ENCODE measurements at regions not wholly inside any gene's neighbourhood (a gene's known extent, or its start where the extent isn't known, plus 50 kb on each side); places are given as distances from the start of the nearest gene placed in this dataset.

DNA sequence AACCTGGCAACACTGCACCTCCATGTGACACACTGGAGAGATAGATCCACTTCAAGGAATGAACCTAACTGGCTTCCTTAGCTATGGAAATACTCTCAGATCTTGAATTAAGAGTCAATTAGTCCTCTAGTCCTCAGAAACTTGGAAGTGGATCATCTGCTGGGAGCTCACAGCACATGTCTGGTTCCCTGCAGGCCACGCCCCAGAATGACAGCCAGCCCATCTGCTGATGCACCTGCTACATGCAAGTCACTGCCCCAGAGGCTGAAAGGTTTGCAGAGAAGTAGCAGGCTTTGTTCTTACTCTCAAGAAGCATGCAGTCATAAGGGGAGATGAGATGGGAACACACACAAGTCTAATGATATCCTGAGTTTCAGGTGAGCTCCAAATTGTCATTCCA lies 275.9 kb downstream of the SKAP2 start:
- TF ChIP-seq CTBP1 (IDR thresholded peaks at IDR 0.05; ENCODE audit: borderline replicate concordance) (no peak), SP1 (IDR thresholded peaks at IDR 0.05) (no peak), FOXK2 (IDR thresholded peaks at IDR 0.05) (no peak)
- TF ChIP-seq, protein P1, sequence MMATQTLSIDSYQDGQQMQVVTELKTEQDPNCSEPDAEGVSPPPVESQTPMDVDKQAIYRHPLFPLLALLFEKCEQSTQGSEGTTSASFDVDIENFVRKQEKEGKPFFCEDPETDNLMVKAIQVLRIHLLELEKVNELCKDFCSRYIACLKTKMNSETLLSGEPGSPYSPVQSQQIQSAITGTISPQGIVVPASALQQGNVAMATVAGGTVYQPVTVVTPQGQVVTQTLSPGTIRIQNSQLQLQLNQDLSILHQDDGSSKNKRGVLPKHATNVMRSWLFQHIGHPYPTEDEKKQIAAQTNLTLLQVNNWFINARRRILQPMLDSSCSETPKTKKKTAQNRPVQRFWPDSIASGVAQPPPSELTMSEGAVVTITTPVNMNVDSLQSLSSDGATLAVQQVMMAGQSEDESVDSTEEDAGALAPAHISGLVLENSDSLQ (IDR thresholded peaks at IDR 0.05): no peak
- DNase-seq (ENCODE audit: extremely low spot score): no peak
- CTCF ChIA-PET: no interaction called here
- POLR2A ChIA-PET: no interaction called here

DNA sequence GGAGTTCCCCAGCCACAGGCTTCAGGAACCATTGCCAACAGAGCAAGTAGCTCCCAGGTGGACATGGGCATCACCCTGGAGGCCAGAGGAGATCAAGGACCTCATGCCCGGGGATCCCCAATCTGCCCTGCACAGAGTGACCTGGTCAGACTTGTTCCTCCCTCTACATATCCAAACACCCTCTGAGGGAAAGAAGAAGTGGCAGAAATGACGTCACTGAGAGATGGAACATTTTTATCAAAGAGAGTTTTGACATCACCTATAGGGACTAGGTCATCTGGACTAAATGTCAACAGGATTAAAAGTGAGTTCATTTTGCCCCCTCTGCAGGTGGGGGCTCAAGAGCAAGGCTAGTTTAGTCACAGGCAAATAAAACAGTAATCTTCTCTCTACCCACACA lies 273.7 kb downstream of the SKAP2 start:
- ChIA-PET POLR2A (no interaction called here), CTCF (interaction anchor here (0.7 kb wide), 1 partner anchor 191 kb away, joined by 4 read pairs; no protein-coding TSS in a partner anchor)
- TF ChIP-seq, protein P1 (IDR thresholded peaks at IDR 0.05): no peak
- TF ChIP-seq FOXM1 (IDR thresholded peaks at IDR 0.05; ENCODE audit: borderline replicate concordance) (no peak), FOXK2 (IDR thresholded peaks at IDR 0.05) (no peak), ARNT (IDR thresholded peaks at IDR 0.05) (no peak), NFRKB (IDR thresholded peaks at IDR 0.05) (no peak), CTBP1 (IDR thresholded peaks at IDR 0.05; ENCODE audit: borderline replicate concordance) (no peak), SUZ12 (IDR thresholded peaks at IDR 0.05) (no peak)
- no peak for DNase-seq (ENCODE audit: extremely low spot score)

DNA sequence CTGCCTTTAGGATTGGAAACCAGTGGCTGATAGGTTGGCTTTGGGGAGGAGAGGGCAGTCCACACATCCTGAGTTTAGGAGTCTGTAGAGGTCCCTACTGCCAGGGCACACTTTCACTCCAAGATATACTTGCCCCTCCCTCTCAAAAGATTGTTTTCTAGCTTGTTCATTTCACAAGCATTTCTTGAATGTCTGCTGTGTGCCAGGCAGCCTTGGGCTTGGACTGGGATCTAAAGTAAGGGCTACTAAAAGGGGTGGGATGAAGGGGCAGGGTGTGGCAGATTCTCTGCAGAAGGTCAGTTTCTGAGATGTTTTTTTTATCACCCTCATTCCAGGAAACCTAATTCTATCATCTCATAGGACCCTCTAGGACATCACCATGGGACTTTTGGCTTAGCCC lies 272.4 kb downstream of the SKAP2 start:
- POLR2A ChIA-PET: no interaction called here
- no peak for TF ChIP-seq FOXA1 (IDR thresholded peaks at IDR 0.05)
- TF ChIP-seq, protein P1 (IDR thresholded peaks at IDR 0.05): no peak
- TF ChIP-seq ELF4 (IDR thresholded peaks at IDR 0.05): no peak
- no peak for TF ChIP-seq FOXM1 (IDR thresholded peaks at IDR 0.05; ENCODE audit: borderline replicate concordance)
- no peak for TF ChIP-seq NFRKB (IDR thresholded peaks at IDR 0.05)
- no peak for TF ChIP-seq L3MBTL2 (conservative IDR thresholded peaks at IDR 0.05)
- no peak for TF ChIP-seq BHLHE40 (IDR thresholded peaks at IDR 0.05; ENCODE audit: borderline replicate concordance)
- no peak for TF ChIP-seq CTBP1 (IDR thresholded peaks at IDR 0.05; ENCODE audit: borderline replicate concordance)
- TF ChIP-seq LEF1 (IDR thresholded peaks at IDR 0.05; ENCODE audit: borderline replicate concordance): no peak
- no peak for TF ChIP-seq ZNF384 (IDR thresholded peaks at IDR 0.05)
- TF ChIP-seq HDGF (IDR thresholded peaks at IDR 0.05; ENCODE audit: borderline replicate concordance): no peak
- CTCF ChIA-PET: no interaction called here
- DNase-seq (ENCODE audit: extremely low spot score): no peak

DNA sequence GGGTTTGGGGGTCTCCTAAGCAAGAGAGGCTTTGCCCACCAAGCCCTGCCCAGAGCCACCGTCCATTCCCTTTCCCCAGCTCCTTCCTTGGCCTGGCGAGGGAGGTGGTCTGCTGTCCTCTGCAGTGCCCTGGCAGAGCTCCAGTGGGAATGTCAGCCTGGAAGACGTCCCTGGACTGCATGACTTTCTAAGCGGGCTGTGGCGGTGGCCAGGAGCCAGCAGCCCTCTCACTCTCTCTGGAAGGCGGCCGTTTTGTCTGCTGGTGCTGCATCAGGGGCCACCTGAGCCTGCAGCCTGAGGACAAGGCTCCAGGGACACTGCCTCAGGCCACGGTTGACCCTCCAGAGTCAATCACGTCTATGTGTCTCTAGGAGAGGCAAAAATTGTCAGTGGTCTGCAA lies 271.0 kb downstream of the SKAP2 start:
- CTCF ChIA-PET: interaction anchor here (0.7 kb wide), 1 partner anchor 16 kb away, joined by 3 read pairs; no protein-coding TSS in a partner anchor
- DNase-seq (ENCODE audit: extremely low spot score): no peak
- no peak for TF ChIP-seq ZNF384 (IDR thresholded peaks at IDR 0.05)
- TF ChIP-seq L3MBTL2 (conservative IDR thresholded peaks at IDR 0.05): no peak
- TF ChIP-seq LEF1 (IDR thresholded peaks at IDR 0.05; ENCODE audit: borderline replicate concordance): no peak
- no peak for TF ChIP-seq TARDBP (IDR thresholded peaks at IDR 0.05)
- no peak for TF ChIP-seq HDGF (IDR thresholded peaks at IDR 0.05; ENCODE audit: borderline replicate concordance)
- TF ChIP-seq FOXA1 (IDR thresholded peaks at IDR 0.05): no peak
- TF ChIP-seq, protein P1 (IDR thresholded peaks at IDR 0.05): no peak
- TF ChIP-seq FOXK2 (IDR thresholded peaks at IDR 0.05): no peak
- no peak for TF ChIP-seq SP1 (IDR thresholded peaks at IDR 0.05)
- TF ChIP-seq CTBP1 (IDR thresholded peaks at IDR 0.05; ENCODE audit: borderline replicate concordance): no peak
- no peak for TF ChIP-seq BHLHE40 (IDR thresholded peaks at IDR 0.05; ENCODE audit: borderline replicate concordance)
- TF ChIP-seq ARNT (IDR thresholded peaks at IDR 0.05): no peak
- no peak for TF ChIP-seq FOXM1 (IDR thresholded peaks at IDR 0.05; ENCODE audit: borderline replicate concordance)
- no peak for TF ChIP-seq ELF4 (IDR thresholded peaks at IDR 0.05)
- no peak for TF ChIP-seq NFRKB (IDR thresholded peaks at IDR 0.05)
- TF ChIP-seq SUZ12 (IDR thresholded peaks at IDR 0.05): no peak
- POLR2A ChIA-PET: no interaction called here

DNA sequence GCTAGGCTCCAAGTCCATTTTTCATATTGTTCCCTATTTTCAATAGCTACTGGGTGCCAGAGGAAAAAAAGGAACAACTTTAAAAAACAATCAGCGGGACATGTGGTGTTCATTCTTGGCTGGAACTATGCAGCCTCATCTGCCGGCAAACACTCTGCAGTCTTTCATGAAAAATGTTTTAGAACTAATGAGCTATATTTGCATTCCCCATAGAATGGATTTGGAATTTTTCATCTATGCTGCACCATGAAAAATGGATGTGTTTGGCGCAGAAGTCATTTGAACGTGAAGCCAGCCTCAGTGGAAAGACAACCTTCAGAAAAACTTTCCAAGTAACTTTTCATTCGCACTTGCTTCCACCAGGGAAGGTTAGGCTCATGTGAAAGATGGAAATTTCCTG lies 270.5 kb downstream of the SKAP2 start:
- POLR2A ChIA-PET: no interaction called here
- CTCF ChIA-PET: interaction anchor here (0.6 to 0.7 kb wide), 2 partner anchors 15 to 590 kb away, joined by 3 to 4 read pairs; no protein-coding TSS in a partner anchor
- TF ChIP-seq SUZ12 (IDR thresholded peaks at IDR 0.05): no peak
- TF ChIP-seq LEF1 (IDR thresholded peaks at IDR 0.05; ENCODE audit: borderline replicate concordance): no peak
- no peak for TF ChIP-seq ELF4 (IDR thresholded peaks at IDR 0.05)
- TF ChIP-seq L3MBTL2 (conservative IDR thresholded peaks at IDR 0.05): no peak
- no peak for TF ChIP-seq FOXM1 (IDR thresholded peaks at IDR 0.05; ENCODE audit: borderline replicate concordance)
- no peak for TF ChIP-seq TARDBP (IDR thresholded peaks at IDR 0.05)
- TF ChIP-seq, protein P1 (IDR thresholded peaks at IDR 0.05): no peak
- no peak for TF ChIP-seq CTBP1 (IDR thresholded peaks at IDR 0.05; ENCODE audit: borderline replicate concordance)
- no peak for TF ChIP-seq NFRKB (IDR thresholded peaks at IDR 0.05)
- no peak for TF ChIP-seq FOXK2 (IDR thresholded peaks at IDR 0.05)
- TF ChIP-seq SP1 (IDR thresholded peaks at IDR 0.05): no peak
- DNase-seq (ENCODE audit: extremely low spot score): no peak

Measured in HEK293T (cell line).